ENCODE measurements at regions not wholly inside any gene's neighbourhood (a gene's known extent, or its start where the extent isn't known, plus 50 kb on each side); places are given as distances from the start of the nearest gene placed in this dataset.
"Not testable (repeated sequence)": the region's sequence is repeated elsewhere in the genome, so short reads cannot be mapped to it uniquely, and the experiment has no call there.

DNA sequence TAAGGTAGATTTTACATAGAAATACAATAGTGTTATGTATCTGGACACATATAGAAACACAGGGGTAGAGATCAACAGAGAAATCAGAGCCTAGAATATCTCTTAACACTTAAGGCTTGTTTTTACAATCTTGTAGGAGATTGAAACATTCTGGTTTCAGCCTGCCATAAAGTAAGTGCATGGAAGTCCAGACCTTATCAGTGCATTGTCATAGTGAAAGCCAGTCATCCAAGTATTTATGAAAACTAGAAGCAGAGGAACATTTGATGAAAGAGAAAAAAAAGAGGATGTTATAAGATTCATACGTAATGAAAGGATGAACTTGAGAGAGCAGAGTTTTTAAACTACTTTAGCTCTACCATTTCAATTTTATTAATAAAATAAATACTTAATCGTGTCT is 194.3 kb upstream of the TRPC7 start:
- Histone ChIP-seq H3K9ac (ENCODE audit: low read depth in 2 of 2, low read length in 2 of 2) (no peak overlapping the region), H3K9me3 (no peaks in the 10 kb centered on the region), H3K27ac (no peak overlapping the region), H3K36me3 (no peaks in the 10 kb centered on the region), H3K4me1 (no peaks in the 10 kb centered on the region), H3K4me3 (no peak overlapping the region), H3K27me3 (no peaks in the 10 kb centered on the region)
- DNase-seq = no peak
- TF ChIP-seq CTCF (IDR thresholded peaks at IDR 0.05) = no peak
- intact Hi-C loops (cut with DNase I) = no loop called here

GRCh38 chr5:136547096-136547495 is 181.8 kb upstream of the TRPC7 start:
- intact Hi-C loops (cut with DNase I); H3K4me3 ChIP-seq; H3K9ac ChIP-seq (ENCODE audit: low read depth in 2 of 2, low read length in 2 of 2); H3K4me1 ChIP-seq; H3K27ac ChIP-seq; H3K36me3 ChIP-seq; H3K27me3 ChIP-seq; DNase-seq; H3K9me3 ChIP-seq: not testable (repeated sequence)

- DNase-seq = not testable (repeated sequence)
Measured at GRCh38 chr5:136546441-136546840, 181.1 kb upstream of the TRPC7 start.

DNA sequence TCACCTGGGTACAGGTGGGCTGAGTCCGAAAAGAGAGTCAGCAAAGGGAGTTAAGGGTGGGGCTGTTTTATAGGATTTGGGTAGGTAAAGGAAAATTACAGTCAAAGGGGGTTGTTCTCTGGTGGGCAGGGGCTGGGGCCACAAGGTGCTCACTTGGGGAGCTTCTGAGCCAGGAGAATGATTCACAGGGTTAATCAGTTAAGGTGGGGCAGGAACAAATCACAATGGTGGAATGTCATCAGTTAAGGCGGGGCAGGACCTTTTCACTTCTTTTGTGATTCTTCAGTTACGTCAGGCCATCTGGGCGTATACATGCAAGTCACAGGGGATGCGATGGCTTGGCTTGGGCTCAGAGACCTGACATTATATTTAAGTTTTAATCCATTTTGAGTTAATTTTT is 179.7 kb upstream of the TRPC7 start:
- H3K27me3 ChIP-seq = not testable (repeated sequence)

More at GRCh38 chr5:136546441-136546840, 181.1 kb upstream of the TRPC7 start:
- H3K36me3 ChIP-seq; H3K27ac ChIP-seq; H3K9me3 ChIP-seq; H3K4me3 ChIP-seq; intact Hi-C loops (cut with DNase I); H3K27me3 ChIP-seq; H3K4me1 ChIP-seq; H3K9ac ChIP-seq (ENCODE audit: low read depth in 2 of 2, low read length in 2 of 2): not testable (repeated sequence)

DNA sequence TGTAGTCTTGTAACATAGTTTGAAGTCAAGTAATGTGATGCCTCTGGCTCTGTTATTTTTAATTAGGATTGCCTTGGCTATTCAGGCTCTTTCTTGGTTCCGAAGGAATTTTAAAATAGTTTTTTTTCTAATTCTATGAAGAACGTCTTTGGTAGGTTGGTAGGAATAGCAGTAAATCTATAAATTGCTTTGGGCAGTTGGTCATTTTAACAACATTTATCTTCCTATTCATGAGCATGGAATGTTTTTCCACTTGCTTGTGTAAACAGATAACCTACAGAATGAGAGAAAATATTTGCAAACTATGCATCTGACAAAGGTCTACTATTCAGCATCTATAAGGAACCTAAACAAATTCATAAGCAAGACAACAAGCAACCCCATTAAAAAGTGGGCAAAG is 173.2 kb upstream of the TRPC7 start:
- H3K9me3 ChIP-seq = no peaks in the 10 kb centered on the region
- DNase-seq = no peak
- H3K4me3 ChIP-seq = no peak overlapping the region
- no peaks in the 10 kb centered on the region for H3K27me3 ChIP-seq
- TF ChIP-seq CTCF (IDR thresholded peaks at IDR 0.05) = no peak
- no peaks in the 10 kb centered on the region for H3K36me3 ChIP-seq
- no peak overlapping the region for H3K9ac ChIP-seq (ENCODE audit: low read depth in 2 of 2, low read length in 2 of 2)
- H3K4me1 ChIP-seq = no peaks in the 10 kb centered on the region
- intact Hi-C loops (cut with DNase I) = no loop called here
- H3K27ac ChIP-seq = no peak overlapping the region

More for the DNA sequence above, 179.7 kb upstream of the TRPC7 start:
- H3K27ac ChIP-seq; intact Hi-C loops (cut with DNase I); H3K36me3 ChIP-seq; H3K4me3 ChIP-seq; H3K9ac ChIP-seq (ENCODE audit: low read depth in 2 of 2, low read length in 2 of 2); H3K4me1 ChIP-seq; H3K9me3 ChIP-seq; DNase-seq: not testable (repeated sequence)

- Histone ChIP-seq H3K4me3 (no peak overlapping the region), H3K9me3 (no peaks in the 10 kb centered on the region), H3K27ac (no peak overlapping the region), H3K36me3 (no peaks in the 10 kb centered on the region), H3K4me1 (no peaks in the 10 kb centered on the region), H3K27me3 (no peaks in the 10 kb centered on the region), H3K9ac (ENCODE audit: low read depth in 2 of 2, low read length in 2 of 2) (no peak overlapping the region)
- no peak for TF ChIP-seq CTCF (IDR thresholded peaks at IDR 0.05)
- DNase-seq = no peak
- intact Hi-C loops (cut with DNase I) = no loop called here
Measured at GRCh38 chr5:136529081-136529480, 163.7 kb upstream of the TRPC7 start.

DNA sequence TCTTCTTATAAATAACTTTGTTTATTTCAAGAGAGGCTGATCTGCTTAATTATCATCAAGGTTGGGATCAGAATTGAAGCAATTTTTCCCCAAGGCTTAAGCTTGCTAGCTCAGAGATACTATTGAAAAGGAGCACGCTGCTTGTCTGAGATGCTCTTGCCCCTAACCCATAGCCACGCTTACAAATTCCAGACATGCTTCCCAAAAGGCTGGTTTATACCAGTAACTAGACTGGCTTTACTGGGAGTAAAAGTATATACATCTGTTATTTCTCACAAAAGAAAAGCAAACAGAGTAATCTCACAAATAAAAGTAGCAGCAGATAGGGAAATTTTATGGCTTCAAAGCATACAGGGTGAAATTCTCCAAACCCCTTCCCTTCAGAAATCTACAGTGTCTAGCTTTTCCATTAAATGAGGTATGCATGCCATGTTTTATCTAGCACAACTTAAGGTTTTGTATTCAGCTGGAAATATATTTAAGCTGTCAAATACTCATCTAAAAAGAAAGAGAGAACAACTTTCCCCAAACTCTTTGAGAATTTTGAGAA is 163.2 kb upstream of the TRPC7 start:
- no peak overlapping the region for H3K27ac ChIP-seq
- no peak overlapping the region for H3K9ac ChIP-seq (ENCODE audit: low read depth in 2 of 2, low read length in 2 of 2)
- no peak overlapping the region for H3K4me3 ChIP-seq
- no peak for TF ChIP-seq CTCF (IDR thresholded peaks at IDR 0.05)
- intact Hi-C loops (cut with DNase I) = no loop called here
- H3K9me3 ChIP-seq = no peaks in the 10 kb centered on the region
- H3K4me1 ChIP-seq = no peaks in the 10 kb centered on the region
- H3K36me3 ChIP-seq = no peaks in the 10 kb centered on the region
- no peak for DNase-seq
- no peaks in the 10 kb centered on the region for H3K27me3 ChIP-seq

Measured in colonic mucosa (tissue), 4 donors.